Stimulated activated CD8-positive, alpha-beta memory T cell treated with anti-CD3 and anti-CD28 coated beads, Interleukin-7, amount 100 ng/mL, for 4 hours (primary cell): ENCODE measurements at regions not wholly inside any gene's neighbourhood (a gene's known extent, or its start where the extent isn't known, plus 50 kb on each side); places are given as distances from the start of the nearest gene placed in this dataset.

ENCODE experiments used
- DNase-seq, 2 donors: peaks; one replicate each; pipeline ENCODE4 v3.0.0-alpha.2; 2020; ENCODE audit warnings: low read depth in 2 of 2

- no peak for DNase-seq
Observed at GRCh38 chr3:182570946-182571594, 222.2 kb upstream of the ATP11B start.

- DNase-seq = no peak
Observed at GRCh38 chr3:182575941-182576340, 217.4 kb upstream of the ATP11B start.

- no peak for DNase-seq
Observed at GRCh38 chr3:182583545-182583944, 209.8 kb upstream of the ATP11B start.

- DNase-seq = no peak
Observed at GRCh38 chr3:182585532-182586150, 207.7 kb upstream of the ATP11B start.

- DNase-seq = no peak
Observed at GRCh38 chr3:182592747-182593146, 200.6 kb upstream of the ATP11B start.

GRCh38 chr3:182596676-182597410 is 196.5 kb upstream of the ATP11B start:
- no peak for DNase-seq

- DNase-seq = no peak
Observed at GRCh38 chr3:182597621-182598041, 195.7 kb upstream of the ATP11B start.

GRCh38 chr3:182601597-182601996 is 191.7 kb upstream of the ATP11B start:
- DNase-seq = no peak

- no peak for DNase-seq
Observed at GRCh38 chr3:182603501-182603900, 189.8 kb upstream of the ATP11B start.

- DNase-seq = no peak
Observed at GRCh38 chr3:182605882-182606611, 187.3 kb upstream of the ATP11B start.

- no peak for DNase-seq
Observed at GRCh38 chr3:182606905-182607504, 186.3 kb upstream of the ATP11B start.

- DNase-seq = no peak
Observed at GRCh38 chr3:182608832-182609231, 184.5 kb upstream of the ATP11B start.

GRCh38 chr3:182609575-182610156 is 183.6 kb upstream of the ATP11B start:
- DNase-seq = no peak

- no peak for DNase-seq
Observed at GRCh38 chr3:182612332-182612731, 181.0 kb upstream of the ATP11B start.

GRCh38 chr3:182617500-182617899 is 175.8 kb upstream of the ATP11B start:
- no peak for DNase-seq

- DNase-seq = no peak
Observed at GRCh38 chr3:182618085-182618732, 175.1 kb upstream of the ATP11B start.

- no peak for DNase-seq
Observed at GRCh38 chr3:182618981-182619591, 174.2 kb upstream of the ATP11B start.

- no peak for DNase-seq
Observed at GRCh38 chr3:182620723-182621434, 172.4 kb upstream of the ATP11B start.

- no peak for DNase-seq
Observed at GRCh38 chr3:182621435-182622240, 171.7 kb upstream of the ATP11B start.
